ENCODE measurements at regions not wholly inside any gene's neighbourhood (a gene's known extent, or its start where the extent isn't known, plus 50 kb on each side); places are given as distances from the start of the nearest gene placed in this dataset.

GRCh38 chr5:58156361-58156760 lies 303.5 kb downstream of the PLK2 start:
- ChIA-PET POLR2A (no interaction called here), CTCF (no interaction called here)
- H3K4me1 Mint-ChIP-seq (ENCODE audit: low read depth), result no peaks in the 10 kb centered on the region
- peaks cover 2% of the 10 kb centered on the region for H3K9me3 Mint-ChIP-seq
- no peaks in the 10 kb centered on the region for H3K27me3 Mint-ChIP-seq
- intact Hi-C loops (cut with micrococcal nuclease), result no loop called here
- DNase-seq (no peak), ATAC-seq (no peak)
- no peak overlapping the region for H3K27ac Mint-ChIP-seq
- no peaks in the 10 kb centered on the region for H3K36me3 Mint-ChIP-seq (ENCODE audit: low read depth)
- TF ChIP-seq CTCF (IDR thresholded peaks at IDR 0.05), result no peak
- H3K4me3 Mint-ChIP-seq, result no peak overlapping the region

GRCh38 chr5:58153255-58153654 lies 306.6 kb downstream of the PLK2 start:
- intact Hi-C loops (cut with micrococcal nuclease), result no loop called here
- POLR2A ChIA-PET, result no interaction called here
- no peak for ATAC-seq

GRCh38 chr5:58151414-58151813 lies 308.5 kb downstream of the PLK2 start:
- H3K27ac Mint-ChIP-seq, result no peak overlapping the region

More at GRCh38 chr5:58153255-58153654, 306.6 kb downstream of the PLK2 start:
- Mint-ChIP-seq H3K9me3 (peaks cover 2% of the 10 kb centered on the region), H3K4me1 (ENCODE audit: low read depth) (no peaks in the 10 kb centered on the region), H3K27me3 (no peaks in the 10 kb centered on the region), H3K36me3 (ENCODE audit: low read depth) (no peaks in the 10 kb centered on the region), H3K4me3 (no peak overlapping the region), H3K27ac (no peak overlapping the region)
- CTCF ChIA-PET, result no interaction called here
- no peak for TF ChIP-seq CTCF (IDR thresholded peaks at IDR 0.05)
- DNase-seq, result no peak

GRCh38 chr5:58150926-58151325 lies 309.0 kb downstream of the PLK2 start:
- H3K9me3 Mint-ChIP-seq, result peaks cover 2% of the 10 kb centered on the region
- H3K4me3 Mint-ChIP-seq, result no peak overlapping the region
- DNase-seq, result no peak
- no peak for ATAC-seq
- H3K27me3 Mint-ChIP-seq, result no peaks in the 10 kb centered on the region
- intact Hi-C loops (cut with micrococcal nuclease), result no loop called here
- ChIA-PET POLR2A (no interaction called here), CTCF (no interaction called here)
- H3K36me3 Mint-ChIP-seq (ENCODE audit: low read depth), result no peaks in the 10 kb centered on the region
- no peak for TF ChIP-seq CTCF (IDR thresholded peaks at IDR 0.05)
- H3K27ac Mint-ChIP-seq, result no peak overlapping the region
- no peaks in the 10 kb centered on the region for H3K4me1 Mint-ChIP-seq (ENCODE audit: low read depth)

More at GRCh38 chr5:58151414-58151813, 308.5 kb downstream of the PLK2 start:
- POLR2A ChIA-PET, result no interaction called here
- Mint-ChIP-seq H3K9me3 (peaks cover 2% of the 10 kb centered on the region), H3K4me1 (ENCODE audit: low read depth) (no peaks in the 10 kb centered on the region), H3K27me3 (no peaks in the 10 kb centered on the region), H3K36me3 (ENCODE audit: low read depth) (no peaks in the 10 kb centered on the region), H3K4me3 (no peak overlapping the region)
- DNase-seq (no peak), ATAC-seq (no peak)
- intact Hi-C loops (cut with micrococcal nuclease), result no loop called here
- no peak for TF ChIP-seq CTCF (IDR thresholded peaks at IDR 0.05)
- CTCF ChIA-PET, result no interaction called here

- no peaks in the 10 kb centered on the region for H3K4me1 Mint-ChIP-seq (ENCODE audit: low read depth)
- intact Hi-C loops (cut with micrococcal nuclease), result no loop called here
- H3K9me3 Mint-ChIP-seq, result peaks cover 2% of the 10 kb centered on the region
- ChIA-PET CTCF (no interaction called here), POLR2A (no interaction called here)
- H3K27ac Mint-ChIP-seq, result no peak overlapping the region
- H3K27me3 Mint-ChIP-seq, result no peaks in the 10 kb centered on the region
- H3K36me3 Mint-ChIP-seq (ENCODE audit: low read depth), result no peaks in the 10 kb centered on the region
- no peak for DNase-seq
- TF ChIP-seq CTCF (IDR thresholded peaks at IDR 0.05), result no peak
- no peak overlapping the region for H3K4me3 Mint-ChIP-seq
- ATAC-seq, result no peak
Measured at GRCh38 chr5:58149746-58150145, 310.1 kb downstream of the PLK2 start.
